HG02610 (cell line): ENCODE measurements at regions not wholly inside any gene's neighbourhood (a gene's known extent, or its start where the extent isn't known, plus 50 kb on each side); places are given as distances from the start of the nearest gene placed in this dataset.
A peak's percentile ranks its signal among the peaks of the same experiment; 100 is the strongest.

Source experiments
- ATAC-seq: cut with Tn5 transposase; IDR thresholded peaks from one replicate; pipeline ENCODE4 v1.9.1; 2021; ENCODE audit warnings: mild to moderate bottlenecking, moderate library complexity; ENCODE audit not compliant: unreplicated experiment

GRCh38 chr18:54716586-54716985 lies 111.7 kb upstream of the RAB27B start:
- ATAC-seq: no peak

GRCh38 chr18:54717673-54718407 lies 110.4 kb upstream of the RAB27B start:
- peak; percentile 88 for ATAC-seq

GRCh38 chr18:54718408-54718773 lies 109.9 kb upstream of the RAB27B start:
- no peak for ATAC-seq

- no peak for ATAC-seq
Measured at GRCh38 chr18:54720620-54721019, 107.7 kb upstream of the RAB27B start.

DNA sequence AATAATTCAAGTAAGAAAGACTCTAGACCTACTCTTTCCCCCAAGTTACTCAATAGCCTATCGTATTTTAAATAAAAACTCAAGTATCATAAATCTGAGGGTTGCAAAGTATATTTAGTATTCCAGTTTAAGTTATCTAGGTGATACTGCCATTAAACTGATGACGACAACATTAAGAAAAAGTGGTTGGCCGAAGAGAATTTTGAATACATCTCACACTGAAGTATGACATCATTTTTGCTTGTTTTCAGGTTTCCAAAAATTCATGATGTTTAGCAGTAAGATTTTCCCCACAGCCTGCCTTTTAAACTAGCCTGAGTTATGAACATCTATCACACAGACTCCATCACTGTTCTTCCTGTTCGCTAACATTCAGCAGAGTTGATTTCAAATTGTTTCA lies 102.1 kb upstream of the RAB27B start:
- ATAC-seq: no peak

- ATAC-seq: no peak
Measured at GRCh38 chr18:54734059-54734458, 94.2 kb upstream of the RAB27B start.

GRCh38 chr18:54736981-54737380 lies 91.3 kb upstream of the RAB27B start:
- ATAC-seq: no peak

- no peak for ATAC-seq
Measured at GRCh38 chr18:54737986-54738385, 90.3 kb upstream of the RAB27B start.

DNA sequence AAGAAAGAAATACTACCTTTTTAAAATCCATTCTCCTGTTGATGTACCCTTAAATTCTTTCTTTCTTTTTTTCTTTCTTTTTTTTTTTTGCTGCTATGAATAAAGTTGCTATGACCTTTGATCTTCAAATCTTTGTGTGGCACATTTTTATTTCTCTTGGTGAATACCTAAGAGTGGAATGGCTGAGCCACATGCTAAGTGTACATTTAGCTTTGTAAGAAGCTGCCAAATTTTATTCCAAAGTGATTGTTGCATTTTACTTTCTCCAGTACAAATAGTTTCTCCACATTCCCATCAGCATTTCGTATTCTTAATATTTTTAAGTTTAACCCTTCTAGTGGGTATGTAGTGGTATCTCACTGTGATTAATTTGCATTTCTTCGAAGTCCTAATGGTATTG lies 88.8 kb upstream of the RAB27B start:
- no peak for ATAC-seq

GRCh38 chr18:54740136-54740846 lies 88.0 kb upstream of the RAB27B start:
- no peak for ATAC-seq

GRCh38 chr18:54742120-54742519 lies 86.2 kb upstream of the RAB27B start:
- ATAC-seq: no peak

DNA sequence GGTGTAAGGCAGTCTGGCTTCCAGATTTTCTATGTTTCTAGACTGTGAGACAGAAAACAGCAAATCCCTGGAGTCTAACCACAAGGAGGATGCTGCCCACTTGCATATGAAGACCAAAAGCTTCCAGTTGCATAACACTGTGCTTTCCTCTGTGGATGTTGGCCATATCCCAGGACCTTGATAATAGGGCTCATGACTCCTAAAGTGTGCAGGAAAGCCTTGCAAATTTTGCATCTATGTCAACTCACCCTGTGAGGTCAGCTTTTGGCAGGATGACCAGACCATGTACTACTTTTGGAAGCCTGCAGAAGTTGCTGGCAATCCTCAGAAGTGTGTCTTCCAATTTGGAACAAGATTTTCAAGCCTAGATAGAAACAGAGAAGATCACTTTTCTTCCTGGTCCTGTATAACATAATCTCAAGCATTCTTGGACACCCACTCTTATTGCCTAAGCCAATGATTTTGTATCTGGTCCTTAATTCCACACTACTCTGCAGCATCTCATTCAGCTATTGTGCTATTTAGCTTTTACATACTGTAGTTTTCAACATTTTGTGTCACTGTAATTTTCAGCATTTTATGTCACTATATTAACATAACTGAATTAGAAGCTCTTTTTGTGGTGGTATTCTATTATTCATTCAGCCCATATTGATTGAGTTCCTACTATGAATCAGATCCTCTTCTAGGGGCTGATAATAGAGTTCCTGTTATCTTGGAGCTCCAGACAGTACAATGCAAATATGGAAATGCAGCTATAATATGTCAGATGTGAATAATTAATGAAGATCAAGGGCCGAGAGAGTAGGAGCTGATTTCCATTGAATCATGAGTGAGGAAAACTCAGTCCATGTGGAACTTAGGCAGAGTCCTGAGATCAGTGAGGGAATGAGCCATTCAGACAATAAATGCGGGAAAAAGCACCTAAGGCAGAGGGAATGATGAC lies 85.3 kb upstream of the RAB27B start:
- no peak for ATAC-seq

GRCh38 chr18:54743605-54743995 lies 84.7 kb upstream of the RAB27B start:
- ATAC-seq: no peak

DNA sequence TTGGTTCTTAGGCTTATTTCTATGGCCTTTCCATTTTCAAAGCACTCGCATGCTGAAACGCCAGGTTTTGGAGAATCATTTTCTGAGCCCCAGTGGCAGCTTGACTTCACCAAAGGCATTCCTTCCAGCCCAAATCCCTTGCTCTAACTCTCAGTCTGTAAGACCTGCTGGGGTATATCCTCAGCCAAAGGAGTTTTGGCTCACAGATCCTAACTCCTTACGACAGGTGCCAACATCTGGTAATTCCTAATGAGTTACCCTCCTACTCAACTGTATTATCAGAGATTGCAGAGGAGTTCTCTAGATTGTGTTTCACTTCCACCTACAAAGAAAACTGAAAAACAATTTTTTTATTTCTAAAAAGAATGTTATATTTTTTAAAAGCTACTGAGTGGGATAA lies 79.0 kb upstream of the RAB27B start:
- no peak for ATAC-seq

DNA sequence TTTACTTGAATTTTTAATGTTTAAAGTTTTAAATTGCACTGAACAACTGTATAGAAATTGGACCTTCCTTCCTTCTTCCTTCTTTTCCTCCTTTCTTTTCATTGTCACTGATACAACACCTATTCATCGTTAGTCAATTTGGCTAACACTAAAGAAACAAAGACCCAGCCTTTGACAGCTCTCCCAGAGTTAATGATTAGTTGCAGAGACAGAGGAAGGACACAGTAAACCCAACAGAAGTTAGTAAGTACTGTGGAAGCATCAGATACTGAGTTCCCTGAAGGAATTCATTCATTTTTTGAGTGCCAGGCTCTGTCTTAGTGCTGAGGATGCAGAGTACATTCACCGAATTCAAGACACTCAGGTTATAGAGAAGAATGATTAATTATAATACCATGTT lies 77.9 kb upstream of the RAB27B start:
- ATAC-seq: no peak

DNA sequence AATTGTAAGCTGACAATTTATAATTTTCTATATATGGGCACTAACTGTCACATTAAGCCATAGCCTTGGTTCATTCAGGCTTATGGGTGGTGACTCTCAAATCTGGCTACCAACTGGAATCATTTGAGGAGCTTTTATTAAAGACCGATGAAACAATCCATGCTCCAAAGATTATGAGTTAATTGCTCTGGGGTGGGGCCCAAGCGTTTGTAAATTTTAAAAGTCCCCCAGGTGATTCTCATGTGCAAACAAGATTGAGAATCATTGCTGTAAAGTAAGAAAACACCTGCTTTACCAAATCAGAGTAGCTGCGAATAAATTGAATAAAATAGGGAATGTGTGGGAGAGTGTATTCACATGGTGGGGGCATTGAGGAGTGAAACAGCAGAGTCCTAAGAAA lies 76.1 kb upstream of the RAB27B start:
- ATAC-seq: no peak

- no peak for ATAC-seq
Measured at GRCh38 chr18:54755456-54755855, 72.8 kb upstream of the RAB27B start.

GRCh38 chr18:54762386-54762785 lies 65.9 kb upstream of the RAB27B start:
- ATAC-seq: no peak

GRCh38 chr18:54764786-54765185 lies 63.5 kb upstream of the RAB27B start:
- no peak for ATAC-seq

DNA sequence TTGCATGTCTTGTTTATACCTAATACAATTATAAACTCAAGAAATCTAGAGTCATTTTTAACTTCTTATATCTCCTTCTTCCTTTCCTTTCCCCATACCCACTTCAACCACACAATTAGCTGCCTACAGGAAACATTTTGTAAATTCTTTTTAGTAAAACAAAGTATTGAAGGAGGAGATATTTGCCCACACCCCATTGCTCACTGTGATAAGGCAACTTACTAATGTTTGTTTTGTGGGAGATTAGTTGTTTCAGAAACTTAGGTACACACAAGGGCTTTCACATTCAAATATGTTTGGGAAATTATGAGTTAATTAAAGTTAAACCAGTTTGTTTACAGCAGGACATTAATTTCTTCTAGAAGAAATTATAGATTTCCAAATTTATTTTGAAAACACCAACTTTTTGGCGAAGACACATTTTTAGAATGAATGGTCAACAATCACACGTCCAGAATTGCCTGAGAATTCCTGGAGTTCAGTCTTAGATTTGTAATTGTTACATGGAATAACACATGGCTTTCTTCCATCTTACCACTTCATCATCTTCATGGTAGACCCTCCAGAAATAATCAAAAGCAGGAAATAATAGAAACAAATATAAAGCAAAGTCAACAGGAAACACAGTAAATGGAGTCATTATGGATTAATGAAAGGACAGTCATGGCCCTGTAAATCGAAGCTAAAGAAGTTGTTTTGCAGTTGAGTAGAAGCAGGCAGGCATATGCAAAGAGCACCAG lies 62.5 kb upstream of the RAB27B start:
- no peak for ATAC-seq

- no peak for ATAC-seq
Measured at GRCh38 chr18:54766634-54767033, 61.6 kb upstream of the RAB27B start.
